H1 (cell line): ENCODE measurements at regions not wholly inside any gene's neighbourhood (a gene's known extent, or its start where the extent isn't known, plus 50 kb on each side); places are given as distances from the start of the nearest gene placed in this dataset.

Experiments used
- CTCF ChIA-PET: fragments of 300-600 bp; sonication (Branson Sonifier 250); formaldehyde crosslinking; loops from one replicate; lab custom pipeline; 2021; ENCODE audit not compliant: partially characterized antibody; lab: Charles Lee
- POLR2A ChIA-PET: fragments of 300-600 bp; sonication (Branson Sonifier 250); formaldehyde crosslinking; loops from one replicate; lab custom pipeline; 2021; ENCODE audit warnings: inconsistent platforms; ENCODE audit not compliant: partially characterized antibody; lab: Charles Lee
- DNase-seq, 2 experiments: peaks; one replicate each; pipeline versions ENCODE4 v3.0.0 to v3.0.0-alpha.2; 2010 to 2022; ENCODE audit warnings: low spot score in 2 of 2, low read depth in 1 of 2, mixed read lengths in 1 of 2
- FAIRE-seq: peaks from 2 replicates; lab custom pipeline; 2011; peaks lifted over from hg19 to GRCh38; lab: Jason Lieb, UNC
- H2AFZ ChIP-seq: 2 replicates; pipeline ENCODE4 v1.8.1; 2012; ENCODE audit warnings: low read length, inconsistent platforms
- H2AK5ac ChIP-seq: 2 replicates; pipeline ENCODE4 v1.6.1; 2013; ENCODE audit warnings: low read depth, low read length
- H2BK120ac ChIP-seq: replicated peaks from 2 replicates; pipeline ENCODE3; 2013; ENCODE audit warnings: low read depth, low read length, inconsistent platforms
- H2BK12ac ChIP-seq: 2 replicates; pipeline ENCODE4 v1.6.1; 2013; ENCODE audit warnings: low read depth, low read length
- H2BK15ac ChIP-seq: 2 replicates; pipeline ENCODE4 v1.6.1; 2013; ENCODE audit warnings: low read length
- H2BK20ac ChIP-seq: 2 replicates; pipeline ENCODE4 v1.6.1; 2013; ENCODE audit warnings: low read length
- H2BK5ac ChIP-seq: 2 replicates; pipeline ENCODE4 v1.6.1; 2013; ENCODE audit warnings: low read depth, low read length
- H3K14ac ChIP-seq: 2 replicates; pipeline ENCODE4 v1.6.1; 2013; ENCODE audit warnings: inconsistent platforms; ENCODE audit not compliant: insufficient read length
- H3K18ac ChIP-seq: 2 replicates; pipeline ENCODE4 v1.6.1; 2013; ENCODE audit warnings: low read length; ENCODE audit errors: extremely low read depth
- H3K23ac ChIP-seq: 2 replicates; pipeline ENCODE4 v1.6.1; 2013; ENCODE audit warnings: inconsistent platforms; ENCODE audit not compliant: insufficient read length
- H3K23me2 ChIP-seq: 2 replicates; pipeline ENCODE4 v1.6.1; 2013; ENCODE audit warnings: low read depth, low read length
- H3K27ac ChIP-seq: 2 replicates; pipeline ENCODE4 v1.6.1; 2011; ENCODE audit warnings: low read depth, low read length, inconsistent platforms
- H3K27me3 ChIP-seq, 4 experiments: replicated peaks in 1 of 4; 1 replicate in 1 of 4; 2 replicates in 3 of 4; pipeline versions ENCODE4 v1.6.1 to v1.8.1; 2011 to 2013; ENCODE audit warnings: low read length in 3 of 4, mild to moderate bottlenecking in 3 of 4, inconsistent platforms in 2 of 4, mixed read lengths in 2 of 4, moderate library complexity in 1 of 4; ENCODE audit not compliant: control insufficient read depth in 3 of 4, insufficient read depth in 3 of 4; ENCODE audit errors: extremely low read depth in 1 of 4
- H3K36me3 ChIP-seq, 4 experiments: 2 replicates each; pipeline versions ENCODE4 v1.6.1 to v1.8.1; 2011 to 2013; ENCODE audit warnings: mild to moderate bottlenecking in 4 of 4, low read length in 3 of 4, moderate library complexity in 2 of 4, control low read depth in 1 of 4, inconsistent platforms in 1 of 4; ENCODE audit not compliant: insufficient read depth in 4 of 4, control insufficient read depth in 2 of 4
- H3K4ac ChIP-seq: replicated peaks from 2 replicates; pipeline ENCODE3; 2013; ENCODE audit warnings: low read length, low read depth, mixed read lengths, inconsistent platforms; ENCODE audit not compliant: insufficient read length
- H3K4me1 ChIP-seq, 4 experiments: replicated peaks in 1 of 4; 1 replicate in 1 of 4; 2 replicates in 3 of 4; pipeline versions ENCODE4 v1.6.1 to v1.8.1; 2011 to 2013; ENCODE audit warnings: low read length in 3 of 4, inconsistent platforms in 2 of 4, mixed read lengths in 1 of 4; ENCODE audit not compliant: insufficient read depth in 4 of 4, control insufficient read depth in 3 of 4
- H3K4me2 ChIP-seq, 2 experiments: 2 replicates each; pipeline versions ENCODE4 v1.6.1 to v1.8.1; 2011 to 2013; ENCODE audit warnings: low read depth in 2 of 2, low read length in 2 of 2, control low read depth in 1 of 2, inconsistent platforms in 1 of 2, mild to moderate bottlenecking in 1 of 2; ENCODE audit not compliant: insufficient read depth in 1 of 2
- H3K4me3 ChIP-seq, 4 experiments: fragments of 200-600, 300-600 bp in 1 of 4; sonication (generic), shearing (Covaris generic), sonication (Bioruptor Twin) in 1 of 4; 2 replicates each; pipeline versions ENCODE4 v1.5.1 to v1.8.1; 2011 to 2016; ENCODE audit warnings: low read length in 4 of 4, low read depth in 3 of 4, control low read depth in 2 of 4, inconsistent platforms in 2 of 4, mild to moderate bottlenecking in 2 of 4, mixed read lengths in 1 of 4, moderate library complexity in 1 of 4; ENCODE audit not compliant: insufficient read depth in 2 of 4; ENCODE audit errors: extremely low read depth in 1 of 4
- H3K56ac ChIP-seq: replicated peaks from 2 replicates; pipeline ENCODE3; 2013; ENCODE audit warnings: low read depth, mild to moderate bottlenecking, mixed read lengths, low read length, inconsistent platforms; ENCODE audit not compliant: insufficient read length
- H3K79me1 ChIP-seq: 2 replicates; pipeline ENCODE4 v1.6.1; 2013; ENCODE audit warnings: low read depth, low read length, control low read depth
- H3K79me2 ChIP-seq, 2 experiments: 2 replicates each; pipeline versions ENCODE4 v1.6.1 to v1.8.1; 2012 to 2013; ENCODE audit warnings: low read length in 2 of 2, mild to moderate bottlenecking in 2 of 2, inconsistent platforms in 1 of 2; ENCODE audit not compliant: insufficient read depth in 2 of 2, control insufficient read depth in 1 of 2
- H3K9ac ChIP-seq, 4 experiments: replicated peaks in 1 of 4; 1 replicate in 1 of 4; 2 replicates in 3 of 4; pipeline versions ENCODE4 v1.6.1 to v1.8.1; 2011 to 2013; ENCODE audit warnings: low read depth in 3 of 4, low read length in 3 of 4, control low read depth in 2 of 4, mild to moderate bottlenecking in 2 of 4, moderate library complexity in 2 of 4, inconsistent platforms in 1 of 4; ENCODE audit errors: extremely low read depth in 1 of 4
- H3K9me3 ChIP-seq, 2 experiments: 2 replicates each; pipeline versions ENCODE4 v1.6.1 to v1.8.1; 2012 to 2013; ENCODE audit warnings: mild to moderate bottlenecking in 2 of 2, moderate library complexity in 2 of 2, control low read depth in 1 of 2, inconsistent platforms in 1 of 2, low read depth in 1 of 2, low read length in 1 of 2, mixed read lengths in 1 of 2; ENCODE audit not compliant: insufficient read depth in 2 of 2
- H4K20me1 ChIP-seq, 2 experiments: replicated peaks in 1 of 2; 2 replicates each; pipeline versions ENCODE3 to v1.8.1; 2011 to 2013; ENCODE audit warnings: inconsistent platforms in 2 of 2, low read length in 2 of 2, mild to moderate bottlenecking in 1 of 2; ENCODE audit not compliant: insufficient read depth in 2 of 2, control insufficient read depth in 1 of 2
- H4K5ac ChIP-seq: 2 replicates; pipeline ENCODE4 v1.6.1; 2013; ENCODE audit warnings: low read length, low read depth, mixed read lengths, inconsistent platforms; ENCODE audit not compliant: insufficient read length
- H4K8ac ChIP-seq: 2 replicates; pipeline ENCODE4 v1.8.0; 2013; ENCODE audit warnings: mild to moderate bottlenecking, moderate library complexity, low read length, inconsistent platforms; ENCODE audit not compliant: insufficient read depth; ENCODE audit errors: extremely low read depth
- H4K91ac ChIP-seq: replicated peaks from 2 replicates; pipeline ENCODE3; 2013; ENCODE audit warnings: low read length, mixed read lengths, inconsistent platforms; ENCODE audit not compliant: insufficient read length
- BCL11A ChIP-seq, 2 experiments: IDR thresholded peaks; one replicate each; pipeline ENCODE4 v1.6.1; 2011; ENCODE audit warnings: low read depth in 2 of 2, low read length in 2 of 2, mild to moderate bottlenecking in 2 of 2
- GABPA ChIP-seq: IDR thresholded peaks from 2 replicates; pipeline ENCODE4 v1.6.1; 2011; ENCODE audit warnings: mild to moderate bottlenecking, low read length, moderate library complexity, borderline replicate concordance; ENCODE audit not compliant: insufficient read depth
- RXRA ChIP-seq: IDR thresholded peaks from 2 replicates; pipeline ENCODE4 v1.6.1; 2011; ENCODE audit warnings: low read depth, mild to moderate bottlenecking, low read length, moderate library complexity; ENCODE audit not compliant: insufficient read depth
- SP1 ChIP-seq: IDR thresholded peaks from 2 replicates; pipeline ENCODE4 v1.6.1; 2011; ENCODE audit warnings: low read depth, low read length
- SRF ChIP-seq: IDR thresholded peaks from 2 replicates; pipeline ENCODE4 v1.6.1; 2011; ENCODE audit warnings: mild to moderate bottlenecking, low read depth, low read length, moderate library complexity
- SUZ12 ChIP-seq: fragments of 200-600 bp; sonication (generic); IDR thresholded peaks from 2 replicates; pipeline ENCODE4 v1.6.1; 2012; ENCODE audit warnings: mild to moderate bottlenecking, inconsistent platforms, low read length, moderate library complexity, mixed read lengths
- TBP ChIP-seq: IDR thresholded peaks from 2 replicates; pipeline ENCODE4 v1.6.1; 2011; ENCODE audit warnings: low read depth, low read length, improper control_type of control experiment
- WGBS, 2 experiments: shearing (Covaris generic) in 1 of 2; methylation state at CpG; one replicate each; pipeline versions ENCODE4 v1.1.6 to v1.1.7; 2013 to 2015; ENCODE audit warnings: low lambda C conversion rate in 2 of 2, mixed read lengths in 2 of 2, inconsistent platforms in 1 of 2, low coverage in 1 of 2, missing lambda C conversion rate in 1 of 2; ENCODE audit not compliant: insufficient replicate concordance in 2 of 2, insufficient coverage in 1 of 2, insufficient read length in 1 of 2; ENCODE audit errors: extremely low coverage in 1 of 2, missing lambda C conversion rate in 1 of 2; 5-methylcytosine and 5-hydroxymethylcytosine counted together

- no peaks in the 10 kb centered on the region for H3K23me2 ChIP-seq
- no peak overlapping the region for H3K14ac ChIP-seq
- no peak overlapping the region for H3K27ac ChIP-seq
- H2BK20ac ChIP-seq, result no peak overlapping the region
- H2BK120ac ChIP-seq, result no peak overlapping the region
- TF ChIP-seq GABPA (no peak), SRF (no peak), RXRA (no peak), BCL11A (IDR thresholded peaks at IDR 0.05; ENCODE audit: low read depth in 2 of 2, low read length in 2 of 2) (no peak), SP1 (no peak), TBP (no peak), SUZ12 (no peak)
- no peak overlapping the region for H3K4ac ChIP-seq
- no peaks in the 10 kb centered on the region for H3K27me3 ChIP-seq
- H2BK12ac ChIP-seq, result no peak overlapping the region
- no peak overlapping the region for H3K9ac ChIP-seq
- ChIA-PET CTCF (interaction anchor here (0.6 to 1.6 kb wide), 4 partner anchors 10 to 338 kb away, joined by 3 read pairs; no protein-coding TSS in a partner anchor), POLR2A (no interaction called here)
- no peak for DNase-seq
- H4K20me1 ChIP-seq, result no peaks in the 10 kb centered on the region
- no peak overlapping the region for H3K4me3 ChIP-seq
- 88% methylated on average over 2 of the region's 2 CpGs; no CpG with 5 or more reads in 1 of the 2 experiments for WGBS, 2 experiments
- no peaks in the 10 kb centered on the region for H3K9me3 ChIP-seq
- no peak overlapping the region for H3K18ac ChIP-seq
- H3K79me1 ChIP-seq, result no peaks in the 10 kb centered on the region
- no peak for FAIRE-seq
- no peaks in the 10 kb centered on the region for H3K36me3 ChIP-seq
- H3K4me2 ChIP-seq, result no peak overlapping the region
- no peak overlapping the region for H2BK5ac ChIP-seq
- H3K79me2 ChIP-seq, result no peaks in the 10 kb centered on the region
- H2AFZ ChIP-seq, result no peak overlapping the region
- H4K8ac ChIP-seq, result no peak overlapping the region
- no peak overlapping the region for H4K5ac ChIP-seq
- H3K4me1 ChIP-seq, result peaks cover 0 to 3% (median 0%) of the 10 kb centered on the region in 4 experiments; a peak in 1 of 7 replicates
- H2AK5ac ChIP-seq, result no peak overlapping the region
- H4K91ac ChIP-seq, result no peak overlapping the region
- no peak overlapping the region for H2BK15ac ChIP-seq
- no peak overlapping the region for H3K56ac ChIP-seq
- no peak overlapping the region for H3K23ac ChIP-seq
Measured at GRCh38 chr12:58812214-58812613, 108.1 kb downstream of the LRIG3 start.
